GM20000 (cell line): ENCODE measurements at regions not wholly inside any gene's neighbourhood (a gene's known extent, or its start where the extent isn't known, plus 50 kb on each side); places are given as distances from the start of the nearest gene placed in this dataset.

Experiments used
- DNase-seq: peaks from one replicate; pipeline ENCODE4 v3.0.0; 2012; ENCODE audit warnings: low spot score
- CTCF ChIP-seq: IDR thresholded peaks from 2 replicates; pipeline ENCODE4 v1.5.1; 2012; ENCODE audit warnings: mild to moderate bottlenecking, control low read depth; ENCODE audit errors: extremely low read depth, missing control alignments

DNA sequence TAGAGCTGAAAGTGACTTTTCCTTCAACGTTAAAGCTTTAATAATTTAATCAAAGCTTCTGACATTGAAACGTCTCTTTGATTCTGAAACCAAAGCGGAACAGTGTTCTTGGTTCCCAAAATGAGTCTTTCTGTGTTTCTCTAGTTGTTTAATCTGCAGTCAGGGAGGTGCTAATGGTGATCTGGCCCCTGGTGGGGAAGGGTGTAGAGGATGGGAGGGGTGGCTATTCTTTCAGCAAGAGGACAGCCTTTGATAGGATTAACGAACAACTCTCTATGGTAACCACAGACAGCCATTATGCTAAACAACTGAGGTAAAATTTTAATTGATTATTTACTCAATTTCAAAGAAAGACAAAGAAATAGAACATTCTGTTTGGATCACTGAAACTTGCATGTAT is 79.9 kb upstream of the CADPS start:
- no peak for TF ChIP-seq CTCF
- no peak for DNase-seq

- no peak for TF ChIP-seq CTCF
- no peak for DNase-seq
These were observed 81.2 kb upstream of the CADPS start for GRCh38 chr3:62956411-62956810.

GRCh38 chr3:62961874-62962556 is 86.8 kb upstream of the CADPS start:
- no peak for TF ChIP-seq CTCF
- DNase-seq = no peak

- DNase-seq = no peak
- TF ChIP-seq CTCF = no peak
These were observed 87.5 kb upstream of the CADPS start for GRCh38 chr3:62962714-62963113.

- no peak for DNase-seq
- no peak for TF ChIP-seq CTCF
These were observed 90.1 kb upstream of the CADPS start for GRCh38 chr3:62965311-62965710.

DNA sequence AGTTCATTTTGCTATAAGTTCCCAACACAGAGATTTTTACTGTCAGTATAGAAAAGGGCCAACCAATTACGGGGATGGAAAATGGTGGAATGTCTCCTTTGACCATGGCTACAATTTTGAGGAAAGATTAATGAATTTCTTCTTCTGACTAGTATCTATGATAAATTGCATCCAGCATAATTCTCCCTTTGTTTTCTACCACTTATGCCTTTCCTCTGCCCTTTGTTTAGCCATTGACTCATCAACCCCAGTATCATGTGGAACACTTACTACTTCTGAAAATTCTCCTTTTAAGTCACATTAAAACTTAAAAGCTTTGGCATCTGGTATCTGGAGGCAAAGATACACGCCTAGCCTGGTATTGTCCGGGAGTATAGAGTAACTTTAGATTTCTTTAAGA is 92.9 kb upstream of the CADPS start:
- TF ChIP-seq CTCF = no peak
- DNase-seq = no peak

DNA sequence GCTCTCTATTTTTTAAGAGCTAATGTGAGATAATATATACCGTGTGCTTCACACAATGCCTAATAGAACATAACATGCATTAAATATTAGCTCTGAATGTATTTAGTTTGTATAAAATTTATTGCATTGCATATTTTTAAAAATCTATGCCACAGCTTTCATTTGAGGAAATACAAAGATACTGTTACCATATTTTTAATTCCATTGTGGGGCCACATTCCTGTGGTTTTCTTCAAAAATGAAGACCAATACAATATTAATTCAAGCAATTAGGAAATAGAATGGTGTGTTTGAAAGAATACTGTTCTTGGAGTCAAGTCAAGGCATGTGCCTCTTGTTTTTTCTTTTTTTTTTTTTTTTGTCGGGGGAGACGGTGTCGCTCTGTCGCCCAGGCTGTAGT is 95.4 kb upstream of the CADPS start:
- TF ChIP-seq CTCF = no peak
- no peak for DNase-seq
